Aorta (tissue), 5 donors: ENCODE measurements at regions not wholly inside any gene's neighbourhood (a gene's known extent, or its start where the extent isn't known, plus 50 kb on each side); places are given as distances from the start of the nearest gene placed in this dataset.

Experiments
- ATAC-seq: fragments of 200-7000 bp; cut with Tn5 transposase; one replicate; pipeline ENCODE4 v1.9.1; 2022; ENCODE audit warnings: moderate library complexity; ENCODE audit not compliant: low FRiP score
- DNase-seq, 2 donors: peaks; one replicate each; pipeline ENCODE4 v3.0.0-alpha.2; 2020
- H3K27ac ChIP-seq, 2 donors: one replicate each; pipeline ENCODE4 v1.5.1; 2013; ENCODE audit warnings: low read length in 2 of 2, mild to moderate bottlenecking in 2 of 2, moderate library complexity in 2 of 2, control low read depth in 1 of 2, inconsistent platforms in 1 of 2, low read depth in 1 of 2
- H3K27me3 ChIP-seq, 2 donors: one replicate each; pipeline ENCODE4 v1.6.1; 2013; ENCODE audit warnings: control low read depth in 1 of 2, low read length in 1 of 2, mild to moderate bottlenecking in 1 of 2, moderate library complexity in 1 of 2; ENCODE audit not compliant: insufficient read depth in 2 of 2, control insufficient read depth in 1 of 2
- H3K36me3 ChIP-seq, 2 donors: one replicate each; pipeline ENCODE4 v1.6.1; 2013; ENCODE audit warnings: control low read depth in 1 of 2, low read length in 1 of 2, mild to moderate bottlenecking in 1 of 2; ENCODE audit not compliant: insufficient read depth in 2 of 2, control insufficient read depth in 1 of 2
- H3K4me1 ChIP-seq, 2 donors: one replicate each; pipeline ENCODE4 v1.6.1; 2013; ENCODE audit warnings: low read length in 2 of 2, control low read depth in 1 of 2, mild to moderate bottlenecking in 1 of 2, moderate library complexity in 1 of 2; ENCODE audit not compliant: insufficient read depth in 2 of 2, control insufficient read depth in 1 of 2
- H3K4me3 ChIP-seq, 2 donors: one replicate each; pipeline ENCODE4 v1.5.1; 2013; ENCODE audit warnings: low read length in 2 of 2, control low read depth in 1 of 2, mild to moderate bottlenecking in 1 of 2
- H3K9me3 ChIP-seq: one replicate; pipeline ENCODE4 v1.6.1; 2013; ENCODE audit warnings: mild to moderate bottlenecking, low read length; ENCODE audit not compliant: control insufficient read depth
- WGBS, 2 donors: extraction: QIAGEN DNeasy Blood & Tissue Kit; methylation state at CpG; one replicate each; pipeline ENCODE4 v1.1.7; 2013; 5-methylcytosine and 5-hydroxymethylcytosine counted together
- intact Hi-C, 2 donors: fragments of 100-400 bp; cut with DNase I; formaldehyde crosslinking; loops; one replicate each; pipeline versions ENCODE4 v1.14.2 to v1.15.0; 2022
- donor health status: healthy with polysubstance abuse.
- donor health status: Bipolar disorder and iron deficiency.
- donor health status: DM: no; HTN: no; CAD: no.
- donor health status: DM: no; HTN: no; CAD: no.
- donor health status: DM: yes; HTN: yes; CAD: no.

- H3K27me3 ChIP-seq: no peaks in the 10 kb centered on the region
- no peak overlapping the region for H3K27ac ChIP-seq
- WGBS, 2 donors: 17 to 28% methylated on average over 1 of the region's 1 CpG
- ATAC-seq (no peak), DNase-seq (no peak)
- H3K36me3 ChIP-seq: no peaks in the 10 kb centered on the region
- intact Hi-C loops: no loop called here
- H3K9me3 ChIP-seq: no peaks in the 10 kb centered on the region
- H3K4me3 ChIP-seq: no peak overlapping the region
- H3K4me1 ChIP-seq: no peaks in the 10 kb centered on the region
Measured at GRCh38 chr13:77434289-77434688, 101.2 kb upstream of the SCEL start.

GRCh38 chr13:77431449-77431848 lies 104.1 kb upstream of the SCEL start:
- Histone ChIP-seq H3K27ac (no peak overlapping the region), H3K4me3 (no peak overlapping the region), H3K36me3 (no peaks in the 10 kb centered on the region), H3K9me3 (no peaks in the 10 kb centered on the region), H3K4me1 (no peaks in the 10 kb centered on the region), H3K27me3 (no peaks in the 10 kb centered on the region)
- ATAC-seq (no peak), DNase-seq (no peak)
- intact Hi-C loops: no loop called here

- Histone ChIP-seq H3K36me3 (no peaks in the 10 kb centered on the region), H3K4me1 (no peaks in the 10 kb centered on the region), H3K27ac (no peak overlapping the region), H3K9me3 (no peaks in the 10 kb centered on the region), H3K4me3 (no peak overlapping the region), H3K27me3 (no peaks in the 10 kb centered on the region)
- WGBS, 2 donors: 99 to 100% methylated on average over 2 of the region's 2 CpGs
- DNase-seq: no peak
- no peak for ATAC-seq
- intact Hi-C loops: no loop called here
Measured at GRCh38 chr13:77430377-77430951, 103.6 kb upstream of the MYCBP2 start.

- H3K4me3 ChIP-seq: no peak overlapping the region
- intact Hi-C loops: no loop called here
- H3K27ac ChIP-seq: no peak overlapping the region
- 80 to 81% methylated on average over 8 of the region's 8 CpGs for WGBS, 2 donors
- H3K9me3 ChIP-seq: no peaks in the 10 kb centered on the region
- ATAC-seq (no peak), DNase-seq (no peak)
- no peaks in the 10 kb centered on the region for H3K27me3 ChIP-seq
- no peaks in the 10 kb centered on the region for H3K4me1 ChIP-seq
- H3K36me3 ChIP-seq: no peaks in the 10 kb centered on the region
Measured at GRCh38 chr13:77429320-77430142, 102.6 kb upstream of the MYCBP2 start.

GRCh38 chr13:77425705-77426104 lies 98.8 kb upstream of the MYCBP2 start:
- H3K4me3 ChIP-seq: no peak overlapping the region
- ATAC-seq: no peak

GRCh38 chr13:77423296-77423695 lies 96.4 kb upstream of the MYCBP2 start:
- H3K4me3 ChIP-seq: no peak overlapping the region
- H3K4me1 ChIP-seq: no peaks in the 10 kb centered on the region
- 26 to 39% methylated on average over 4 of the region's 4 CpGs for WGBS, 2 donors
- DNase-seq: no peak
- no peak for ATAC-seq
- no peak overlapping the region for H3K27ac ChIP-seq
- intact Hi-C loops: no loop called here
- H3K27me3 ChIP-seq: no peaks in the 10 kb centered on the region
- H3K36me3 ChIP-seq: no peaks in the 10 kb centered on the region
- H3K9me3 ChIP-seq: no peaks in the 10 kb centered on the region

More at GRCh38 chr13:77425705-77426104, 98.8 kb upstream of the MYCBP2 start:
- Histone ChIP-seq H3K27ac (no peak overlapping the region), H3K27me3 (no peaks in the 10 kb centered on the region), H3K36me3 (no peaks in the 10 kb centered on the region), H3K4me1 (no peaks in the 10 kb centered on the region), H3K9me3 (no peaks in the 10 kb centered on the region)
- WGBS, 2 donors: 64 to 76% methylated on average over 5 of the region's 5 CpGs
- intact Hi-C loops: no loop called here
- DNase-seq: no peak

- H3K9me3 ChIP-seq: no peaks in the 10 kb centered on the region
- H3K27me3 ChIP-seq: no peaks in the 10 kb centered on the region
- H3K27ac ChIP-seq: no peak overlapping the region
- DNase-seq: no peak
- H3K4me3 ChIP-seq: no peak overlapping the region
- no peak for ATAC-seq
- intact Hi-C loops: no loop called here
- H3K4me1 ChIP-seq: no peaks in the 10 kb centered on the region
- no peaks in the 10 kb centered on the region for H3K36me3 ChIP-seq
- WGBS, 2 donors: 16 to 30% methylated on average over 2 of the region's 2 CpGs
Measured at GRCh38 chr13:77422724-77423123, 95.8 kb upstream of the MYCBP2 start.

- Histone ChIP-seq H3K36me3 (no peaks in the 10 kb centered on the region), H3K27me3 (no peaks in the 10 kb centered on the region), H3K9me3 (no peaks in the 10 kb centered on the region), H3K4me3 (no peak overlapping the region), H3K27ac (no peak overlapping the region), H3K4me1 (no peaks in the 10 kb centered on the region)
- intact Hi-C loops: no loop called here
- 29 to 43% methylated on average over 4 of the region's 4 CpGs for WGBS, 2 donors
- no peak for ATAC-seq
- DNase-seq: no peak
Measured at GRCh38 chr13:77417897-77418296, 91.0 kb upstream of the MYCBP2 start.

GRCh38 chr13:77416666-77417212 lies 89.8 kb upstream of the MYCBP2 start:
- no peak overlapping the region for H3K27ac ChIP-seq
- whole genome bisulfite sequencing, 2 donors: 72 to 73% methylated on average over 6 of the region's 6 CpGs
- H3K4me3 ChIP-seq: no peak overlapping the region
- ATAC-seq: no peak
- intact Hi-C loops: no loop called here
- H3K27me3 ChIP-seq: no peaks in the 10 kb centered on the region
- no peaks in the 10 kb centered on the region for H3K9me3 ChIP-seq
- DNase-seq: no peak
- no peaks in the 10 kb centered on the region for H3K4me1 ChIP-seq
- H3K36me3 ChIP-seq: no peaks in the 10 kb centered on the region
